ENCODE measurements at regions not wholly inside any gene's neighbourhood (a gene's known extent, or its start where the extent isn't known, plus 50 kb on each side); places are given as distances from the start of the nearest gene placed in this dataset.

- TF ChIP-seq CTCF (IDR thresholded peaks at IDR 0.05; ENCODE audit: borderline replicate concordance, insufficient read depth, low read depth, low read length): no peak
- no peak overlapping the region for H3K4me3 ChIP-seq (ENCODE audit: low read depth, low read length)
Measured at GRCh38 chr15:70313099-70314017, 215.6 kb upstream of the TLE3 start.

- no peak overlapping the region for H3K4me3 ChIP-seq (ENCODE audit: low read depth, low read length)
- TF ChIP-seq CTCF (IDR thresholded peaks at IDR 0.05; ENCODE audit: borderline replicate concordance, insufficient read depth, low read depth, low read length): no peak
Measured at GRCh38 chr15:70311821-70312220, 214.1 kb upstream of the TLE3 start.

- no peak for TF ChIP-seq CTCF (IDR thresholded peaks at IDR 0.05; ENCODE audit: borderline replicate concordance, insufficient read depth, low read depth, low read length)
- H3K4me3 ChIP-seq (ENCODE audit: low read depth, low read length): no peak overlapping the region
Measured at GRCh38 chr15:70309716-70310115, 212.0 kb upstream of the TLE3 start.

- no peak overlapping the region for H3K4me3 ChIP-seq (ENCODE audit: low read depth, low read length)
- 0 out of 2 replicates have a peak, but pooled peaks have one; percentile 3 for TF ChIP-seq CTCF (IDR thresholded peaks at IDR 0.05; ENCODE audit: borderline replicate concordance, insufficient read depth, low read depth, low read length)
Measured at GRCh38 chr15:70308735-70309434, 211.2 kb upstream of the TLE3 start.

- no peak overlapping the region for H3K4me3 ChIP-seq (ENCODE audit: low read depth, low read length)
- TF ChIP-seq CTCF (IDR thresholded peaks at IDR 0.05; ENCODE audit: borderline replicate concordance, insufficient read depth, low read depth, low read length): no peak
Measured at GRCh38 chr15:70308011-70308734, 210.5 kb upstream of the TLE3 start.

- no peak for TF ChIP-seq CTCF (IDR thresholded peaks at IDR 0.05; ENCODE audit: borderline replicate concordance, insufficient read depth, low read depth, low read length)
- no peak overlapping the region for H3K4me3 ChIP-seq (ENCODE audit: low read depth, low read length)
Measured at GRCh38 chr15:70306582-70306981, 208.9 kb upstream of the TLE3 start.

All from GM12875 (cell line).